ENCODE measurements at regions not wholly inside any gene's neighbourhood (a gene's known extent, or its start where the extent isn't known, plus 50 kb on each side); places are given as distances from the start of the nearest gene placed in this dataset.

GRCh38 chr2:11103984-11104793 is 51.1 kb upstream of the SLC66A3 start:
- peak; percentile 16 to 42 for DNase-seq

DNA sequence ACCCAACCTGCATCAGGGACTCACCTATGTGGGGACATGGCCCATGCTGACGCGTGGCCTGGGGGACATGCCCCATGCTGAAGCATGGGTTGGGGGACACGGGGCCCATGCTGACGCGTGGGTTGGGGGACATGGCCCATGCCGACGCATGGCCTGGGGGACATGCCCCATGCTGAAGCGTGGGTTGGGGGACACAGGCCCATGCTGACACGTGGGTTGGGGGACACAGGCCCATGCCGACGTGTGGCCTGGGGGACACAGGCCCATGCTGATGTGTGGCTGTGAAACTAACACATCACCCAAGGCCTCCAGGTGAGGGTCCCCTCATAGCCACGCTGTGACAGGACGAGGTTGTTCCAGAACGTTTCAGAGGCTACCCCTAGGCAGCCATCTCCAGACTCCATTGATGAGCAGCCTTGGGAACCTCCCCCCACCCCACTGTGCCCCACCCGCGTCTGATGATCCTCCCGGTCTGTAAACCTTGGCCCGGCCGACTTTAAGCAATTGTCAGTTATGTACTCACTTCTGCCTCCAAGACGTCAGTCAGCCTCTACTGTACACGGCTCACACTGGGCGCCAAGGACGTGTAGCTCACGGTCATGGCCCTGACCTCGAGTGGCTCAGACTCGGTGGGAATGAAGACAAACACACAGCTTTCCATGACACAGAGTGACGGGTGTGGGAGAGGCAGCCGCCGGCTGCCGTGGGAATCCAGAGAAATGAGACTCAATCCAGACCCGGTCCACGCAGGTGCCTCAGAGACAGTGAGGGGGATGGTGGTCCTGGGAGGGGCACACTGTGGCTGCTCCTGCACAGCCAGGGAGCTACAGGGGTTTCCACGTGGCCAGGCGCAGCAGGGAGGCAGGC is 50.2 kb upstream of the SLC66A3 start:
- DNase-seq, result no peak
